ENCODE measurements at regions not wholly inside any gene's neighbourhood (a gene's known extent, or its start where the extent isn't known, plus 50 kb on each side); places are given as distances from the start of the nearest gene placed in this dataset.

DNA sequence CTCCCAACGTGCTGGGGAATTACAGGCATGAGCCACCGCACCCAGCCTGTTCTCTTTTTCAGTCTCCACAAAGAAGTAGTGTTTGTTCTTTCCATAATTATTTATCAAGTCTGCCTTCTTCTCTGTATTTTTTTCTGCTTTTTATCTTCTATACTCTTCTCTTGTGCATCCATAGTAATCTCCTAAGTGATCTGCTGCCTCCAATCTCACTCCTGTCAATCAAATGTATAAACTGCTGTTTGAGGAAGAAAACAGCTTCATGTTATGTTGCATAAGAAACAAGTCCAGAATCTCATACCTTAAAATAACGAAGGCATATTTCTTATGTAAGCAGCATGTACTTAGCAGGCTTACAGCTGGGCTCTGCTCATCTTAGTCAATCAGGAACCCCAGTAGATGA, 801.6 kb upstream of the NR2F2 start:
- no peak overlapping the region for H3K4me3 ChIP-seq (ENCODE audit: low read length)
- no peaks in the 10 kb centered on the region for H3K27me3 ChIP-seq (ENCODE audit: insufficient read depth, low read length)

DNA sequence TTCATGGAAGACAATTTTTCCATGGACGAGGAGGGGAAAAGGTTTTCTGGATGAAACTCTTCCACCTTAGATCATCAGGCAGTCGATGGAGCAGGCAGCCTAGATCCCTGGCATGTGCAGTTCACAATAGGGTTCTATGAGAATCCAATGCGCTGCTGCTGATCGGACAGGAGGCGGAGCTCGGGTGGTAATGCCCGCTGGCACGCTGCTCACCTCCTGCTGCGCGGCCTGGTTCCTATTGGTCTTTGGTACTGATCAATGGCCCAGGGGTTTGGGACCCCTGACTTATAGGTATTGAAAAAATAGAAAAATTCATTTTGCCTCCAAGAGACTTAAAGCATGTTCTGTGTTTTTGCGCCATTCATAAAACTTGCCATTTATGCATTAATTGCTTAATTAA, 793.9 kb upstream of the NR2F2 start:
- H3K27ac ChIP-seq (ENCODE audit: low read length) = no peak overlapping the region
- no peak overlapping the region for H3K9ac ChIP-seq (ENCODE audit: low read depth, low read length)
- no peaks in the 10 kb centered on the region for H3K27me3 ChIP-seq (ENCODE audit: insufficient read depth, low read length)
- no peaks in the 10 kb centered on the region for H3K36me3 ChIP-seq (ENCODE audit: insufficient read depth, low read depth, low read length)
- no peak overlapping the region for H3K4me3 ChIP-seq (ENCODE audit: low read length)
- no peaks in the 10 kb centered on the region for H3K9me3 ChIP-seq (ENCODE audit: insufficient read depth, low read depth, low read length)
- H3K4me1 ChIP-seq (ENCODE audit: insufficient read depth, low read length) = no peaks in the 10 kb centered on the region

More for the DNA sequence above, 801.6 kb upstream of the NR2F2 start:
- Histone ChIP-seq H3K27ac (ENCODE audit: low read length) (no peak overlapping the region), H3K36me3 (ENCODE audit: insufficient read depth, low read depth, low read length) (no peaks in the 10 kb centered on the region), H3K9me3 (ENCODE audit: insufficient read depth, low read depth, low read length) (no peaks in the 10 kb centered on the region), H3K9ac (ENCODE audit: low read depth, low read length) (no peak overlapping the region), H3K4me1 (ENCODE audit: insufficient read depth, low read length) (no peaks in the 10 kb centered on the region)

DNA sequence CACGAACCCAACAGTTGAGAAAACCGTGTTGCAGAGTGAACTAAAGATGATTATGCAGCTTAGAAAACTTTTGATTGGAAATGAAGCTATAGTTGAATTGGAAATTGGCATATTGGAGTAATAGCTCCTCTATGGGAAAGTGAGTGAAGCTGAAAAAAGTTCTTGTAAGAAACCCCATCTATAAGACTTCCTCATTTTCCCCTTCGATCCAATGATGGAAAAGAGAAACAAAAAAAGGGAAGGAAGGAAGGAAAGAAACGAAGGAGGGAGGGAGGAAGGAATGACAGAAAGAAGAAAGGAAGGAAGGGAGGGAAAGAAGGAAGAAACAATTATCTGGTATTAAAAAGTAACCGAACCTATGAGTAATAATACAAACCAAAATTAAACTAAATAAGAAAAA, 791.8 kb upstream of the NR2F2 start:
- H3K9me3 ChIP-seq (ENCODE audit: insufficient read depth, low read depth, low read length) = no peaks in the 10 kb centered on the region
- no peaks in the 10 kb centered on the region for H3K4me1 ChIP-seq (ENCODE audit: insufficient read depth, low read length)
- no peak overlapping the region for H3K9ac ChIP-seq (ENCODE audit: low read depth, low read length)
- H3K27me3 ChIP-seq (ENCODE audit: insufficient read depth, low read length) = no peaks in the 10 kb centered on the region
- H3K36me3 ChIP-seq (ENCODE audit: insufficient read depth, low read depth, low read length) = no peaks in the 10 kb centered on the region
- H3K4me3 ChIP-seq (ENCODE audit: low read length) = no peak overlapping the region
- H3K27ac ChIP-seq (ENCODE audit: low read length) = no peak overlapping the region

GRCh38 chr15:95541301-95541700, 789.2 kb upstream of the NR2F2 start:
- no peak overlapping the region for H3K4me3 ChIP-seq (ENCODE audit: low read length)
- H3K27ac ChIP-seq (ENCODE audit: low read length) = no peak overlapping the region

GRCh38 chr15:95549168-95549738, 781.2 kb upstream of the NR2F2 start:
- no peak overlapping the region for H3K27ac ChIP-seq (ENCODE audit: low read length)
- H3K27me3 ChIP-seq (ENCODE audit: insufficient read depth, low read length) = no peaks in the 10 kb centered on the region
- no peaks in the 10 kb centered on the region for H3K4me1 ChIP-seq (ENCODE audit: insufficient read depth, low read length)
- no peak overlapping the region for H3K9ac ChIP-seq (ENCODE audit: low read depth, low read length)
- no peaks in the 10 kb centered on the region for H3K36me3 ChIP-seq (ENCODE audit: insufficient read depth, low read depth, low read length)
- H3K4me3 ChIP-seq (ENCODE audit: low read length) = no peak overlapping the region
- no peaks in the 10 kb centered on the region for H3K9me3 ChIP-seq (ENCODE audit: insufficient read depth, low read depth, low read length)

More at GRCh38 chr15:95541301-95541700, 789.2 kb upstream of the NR2F2 start:
- H3K4me1 ChIP-seq (ENCODE audit: insufficient read depth, low read length) = no peaks in the 10 kb centered on the region
- no peaks in the 10 kb centered on the region for H3K27me3 ChIP-seq (ENCODE audit: insufficient read depth, low read length)
- no peaks in the 10 kb centered on the region for H3K36me3 ChIP-seq (ENCODE audit: insufficient read depth, low read depth, low read length)
- no peak overlapping the region for H3K9ac ChIP-seq (ENCODE audit: low read depth, low read length)
- no peaks in the 10 kb centered on the region for H3K9me3 ChIP-seq (ENCODE audit: insufficient read depth, low read depth, low read length)

DNA sequence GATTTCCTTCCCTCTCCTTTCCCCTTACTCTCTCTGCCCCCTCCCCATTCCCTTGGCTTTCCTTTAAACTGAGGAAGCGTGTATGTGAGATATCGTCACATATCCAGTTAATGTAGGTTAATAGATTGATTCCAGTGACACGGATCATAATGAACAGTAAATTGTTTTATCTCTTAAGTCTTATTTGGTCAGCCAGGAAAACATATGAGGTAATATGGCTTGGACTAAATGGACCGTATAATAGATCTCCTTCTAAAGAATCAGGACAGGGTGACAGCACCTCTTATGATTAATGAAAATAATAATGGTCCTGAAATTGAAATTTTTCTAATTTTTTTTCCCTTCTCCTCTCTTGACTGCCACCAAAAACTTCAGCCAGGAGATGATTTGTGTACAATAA, 779.8 kb upstream of the NR2F2 start:
- Histone ChIP-seq H3K9me3 (ENCODE audit: insufficient read depth, low read depth, low read length) (no peaks in the 10 kb centered on the region), H3K27ac (ENCODE audit: low read length) (no peak overlapping the region), H3K27me3 (ENCODE audit: insufficient read depth, low read length) (no peaks in the 10 kb centered on the region), H3K36me3 (ENCODE audit: insufficient read depth, low read depth, low read length) (no peaks in the 10 kb centered on the region), H3K9ac (ENCODE audit: low read depth, low read length) (no peak overlapping the region), H3K4me3 (ENCODE audit: low read length) (no peak overlapping the region), H3K4me1 (ENCODE audit: insufficient read depth, low read length) (no peaks in the 10 kb centered on the region)

DNA sequence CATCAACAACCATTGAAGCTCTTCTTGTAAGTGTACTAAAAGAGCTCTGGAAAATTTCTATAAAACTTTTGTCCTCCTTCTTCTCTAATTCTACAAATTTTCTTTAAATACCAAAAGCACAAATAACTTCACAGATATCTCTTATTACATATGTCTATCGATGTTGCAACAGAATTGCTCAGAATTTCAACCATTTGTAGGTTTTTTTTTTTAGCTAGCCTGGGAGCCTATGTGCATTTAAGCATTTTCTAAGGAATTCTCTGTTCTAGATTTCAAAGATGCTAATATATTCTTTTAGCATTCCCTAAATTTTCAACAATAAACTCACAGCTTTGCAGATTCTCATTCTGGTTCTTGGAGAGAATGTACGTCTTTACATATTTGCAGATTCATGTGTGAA, 774.3 kb upstream of the NR2F2 start:
- H3K4me3 ChIP-seq (ENCODE audit: low read length) = no peak overlapping the region
- H3K27ac ChIP-seq (ENCODE audit: low read length) = no peak overlapping the region
- H3K36me3 ChIP-seq (ENCODE audit: insufficient read depth, low read depth, low read length) = no peaks in the 10 kb centered on the region
- no peaks in the 10 kb centered on the region; the same call in 1 of the 2 replicates for H3K4me1 ChIP-seq (ENCODE audit: insufficient read depth, low read length)
- H3K27me3 ChIP-seq (ENCODE audit: insufficient read depth, low read length) = no peaks in the 10 kb centered on the region
- no peak overlapping the region for H3K9ac ChIP-seq (ENCODE audit: low read depth, low read length)
- no peaks in the 10 kb centered on the region for H3K9me3 ChIP-seq (ENCODE audit: insufficient read depth, low read depth, low read length)

GRCh38 chr15:95556866-95557225, 773.7 kb upstream of the NR2F2 start:
- Histone ChIP-seq H3K4me3 (ENCODE audit: low read length) (no peak overlapping the region), H3K9me3 (ENCODE audit: insufficient read depth, low read depth, low read length) (no peaks in the 10 kb centered on the region), H3K27me3 (ENCODE audit: insufficient read depth, low read length) (no peaks in the 10 kb centered on the region), H3K27ac (ENCODE audit: low read length) (no peak overlapping the region), H3K4me1 (ENCODE audit: insufficient read depth, low read length) (no peaks in the 10 kb centered on the region; the same call in 1 of the 2 replicates), H3K9ac (ENCODE audit: low read depth, low read length) (no peak overlapping the region), H3K36me3 (ENCODE audit: insufficient read depth, low read depth, low read length) (no peaks in the 10 kb centered on the region)

GRCh38 chr15:95557226-95558046, 773.1 kb upstream of the NR2F2 start:
- H3K9me3 ChIP-seq (ENCODE audit: insufficient read depth, low read depth, low read length) = no peaks in the 10 kb centered on the region
- H3K27ac ChIP-seq (ENCODE audit: low read length) = no peak overlapping the region
- no peak overlapping the region for H3K4me3 ChIP-seq (ENCODE audit: low read length)
- no peaks in the 10 kb centered on the region for H3K27me3 ChIP-seq (ENCODE audit: insufficient read depth, low read length)
- no peaks in the 10 kb centered on the region; the same call in 1 of the 2 replicates for H3K4me1 ChIP-seq (ENCODE audit: insufficient read depth, low read length)
- H3K36me3 ChIP-seq (ENCODE audit: insufficient read depth, low read depth, low read length) = no peaks in the 10 kb centered on the region
- H3K9ac ChIP-seq (ENCODE audit: low read depth, low read length) = no peak overlapping the region

- H3K36me3 ChIP-seq (ENCODE audit: insufficient read depth, low read depth, low read length) = no peaks in the 10 kb centered on the region
Observed at GRCh38 chr15:95558131-95558530, 772.4 kb upstream of the NR2F2 start.

GRCh38 chr15:95558916-95559315, 771.6 kb upstream of the NR2F2 start:
- Histone ChIP-seq H3K4me1 (ENCODE audit: insufficient read depth, low read length) (no peaks in the 10 kb centered on the region; the same call in 1 of the 2 replicates), H3K4me3 (ENCODE audit: low read length) (no peak overlapping the region), H3K27ac (ENCODE audit: low read length) (no peak overlapping the region)

More at GRCh38 chr15:95558131-95558530, 772.4 kb upstream of the NR2F2 start:
- Histone ChIP-seq H3K9me3 (ENCODE audit: insufficient read depth, low read depth, low read length) (no peaks in the 10 kb centered on the region), H3K4me1 (ENCODE audit: insufficient read depth, low read length) (no peaks in the 10 kb centered on the region; the same call in 1 of the 2 replicates), H3K4me3 (ENCODE audit: low read length) (no peak overlapping the region), H3K9ac (ENCODE audit: low read depth, low read length) (no peak overlapping the region), H3K27ac (ENCODE audit: low read length) (no peak overlapping the region), H3K27me3 (ENCODE audit: insufficient read depth, low read length) (no peaks in the 10 kb centered on the region)

GRCh38 chr15:95559875-95560394, 770.6 kb upstream of the NR2F2 start:
- H3K9me3 ChIP-seq (ENCODE audit: insufficient read depth, low read depth, low read length) = no peaks in the 10 kb centered on the region
- no peaks in the 10 kb centered on the region; the same call in 1 of the 2 replicates for H3K4me1 ChIP-seq (ENCODE audit: insufficient read depth, low read length)
- H3K9ac ChIP-seq (ENCODE audit: low read depth, low read length) = no peak overlapping the region
- H3K27ac ChIP-seq (ENCODE audit: low read length) = no peak overlapping the region
- H3K4me3 ChIP-seq (ENCODE audit: low read length) = no peak overlapping the region
- no peaks in the 10 kb centered on the region for H3K27me3 ChIP-seq (ENCODE audit: insufficient read depth, low read length)
- no peaks in the 10 kb centered on the region for H3K36me3 ChIP-seq (ENCODE audit: insufficient read depth, low read depth, low read length)

More at GRCh38 chr15:95558916-95559315, 771.6 kb upstream of the NR2F2 start:
- Histone ChIP-seq H3K9ac (ENCODE audit: low read depth, low read length) (no peak overlapping the region), H3K36me3 (ENCODE audit: insufficient read depth, low read depth, low read length) (no peaks in the 10 kb centered on the region), H3K27me3 (ENCODE audit: insufficient read depth, low read length) (no peaks in the 10 kb centered on the region), H3K9me3 (ENCODE audit: insufficient read depth, low read depth, low read length) (no peaks in the 10 kb centered on the region)

All from iPS-20b (cell line).